ENCODE measurements at regions not wholly inside any gene's neighbourhood (a gene's known extent, or its start where the extent isn't known, plus 50 kb on each side); places are given as distances from the start of the nearest gene placed in this dataset.

- WGBS, 2 donors (ENCODE audit: low coverage in 1 of 2) = 74 to 87% methylated on average over 4 of the region's 4 CpGs
- H3K36me3 ChIP-seq = no peaks in the 10 kb centered on the region
- ATAC-seq = no peak
- H3K27ac ChIP-seq = no peak overlapping the region
- TF ChIP-seq CTCF (IDR thresholded peaks at IDR 0.05) = no peak
- TF ChIP-seq POLR2AphosphoS5 (IDR thresholded peaks at IDR 0.05) = no peak
- no peak for TF ChIP-seq EP300 (IDR thresholded peaks at IDR 0.05)
- TF ChIP-seq POLR2A (IDR thresholded peaks at IDR 0.05) = no peak
- H3K9me3 ChIP-seq = no peaks in the 10 kb centered on the region
- no peaks in the 10 kb centered on the region for H3K4me1 ChIP-seq
- no peak overlapping the region for H3K4me3 ChIP-seq
- no peaks in the 10 kb centered on the region for H3K27me3 ChIP-seq
Observed at GRCh38 chr12:41772478-41772877, 372.2 kb downstream of the GXYLT1 start.

- no peak for ATAC-seq
- TF ChIP-seq CTCF (IDR thresholded peaks at IDR 0.05) (no peak), POLR2A (IDR thresholded peaks at IDR 0.05) (no peak), EP300 (IDR thresholded peaks at IDR 0.05) (no peak), POLR2AphosphoS5 (IDR thresholded peaks at IDR 0.05) (no peak)
- 40 to 63% methylated on average over 1 of the region's 1 CpG for WGBS, 2 donors (ENCODE audit: low coverage in 1 of 2)
- Histone ChIP-seq H3K9me3 (no peaks in the 10 kb centered on the region), H3K36me3 (no peaks in the 10 kb centered on the region), H3K4me1 (no peaks in the 10 kb centered on the region), H3K27ac (no peak overlapping the region), H3K4me3 (no peak overlapping the region), H3K27me3 (no peaks in the 10 kb centered on the region)
Observed at GRCh38 chr12:41769810-41770209, 374.9 kb downstream of the GXYLT1 start.

GRCh38 chr12:41768456-41768855 lies 376.2 kb downstream of the GXYLT1 start:
- TF ChIP-seq POLR2A (IDR thresholded peaks at IDR 0.05) = no peak
- no peak overlapping the region for H3K4me3 ChIP-seq
- H3K9me3 ChIP-seq = no peaks in the 10 kb centered on the region
- no peak overlapping the region for H3K27ac ChIP-seq
- no peaks in the 10 kb centered on the region for H3K36me3 ChIP-seq
- ATAC-seq = no peak
- 87 to 88% methylated on average over 3 to 7 of the region's 7 CpGs for WGBS, 2 donors (ENCODE audit: low coverage in 1 of 2)
- no peaks in the 10 kb centered on the region for H3K27me3 ChIP-seq
- no peaks in the 10 kb centered on the region for H3K4me1 ChIP-seq

GRCh38 chr12:41762691-41763090 lies 382.0 kb downstream of the GXYLT1 start:
- 71 to 100% methylated on average over 1 to 2 of the region's 3 CpGs for WGBS, 2 donors (ENCODE audit: low coverage in 1 of 2)
- no peaks in the 10 kb centered on the region for H3K36me3 ChIP-seq
- no peaks in the 10 kb centered on the region for H3K4me1 ChIP-seq
- no peaks in the 10 kb centered on the region for H3K27me3 ChIP-seq
- ATAC-seq = no peak
- H3K9me3 ChIP-seq = no peaks in the 10 kb centered on the region
- H3K27ac ChIP-seq = no peak overlapping the region
- no peak overlapping the region for H3K4me3 ChIP-seq
- no peak for TF ChIP-seq POLR2A (IDR thresholded peaks at IDR 0.05)
- no peak for TF ChIP-seq POLR2AphosphoS5 (IDR thresholded peaks at IDR 0.05)
- no peak for TF ChIP-seq EP300 (IDR thresholded peaks at IDR 0.05)
- TF ChIP-seq CTCF (IDR thresholded peaks at IDR 0.05) = no peak

GRCh38 chr12:41745593-41745992 lies 399.1 kb downstream of the GXYLT1 start:
- no peak for TF ChIP-seq CTCF (IDR thresholded peaks at IDR 0.05)
- TF ChIP-seq EP300 (IDR thresholded peaks at IDR 0.05) = no peak
- no peak for TF ChIP-seq POLR2AphosphoS5 (IDR thresholded peaks at IDR 0.05)
- no peak for TF ChIP-seq POLR2A (IDR thresholded peaks at IDR 0.05)

More at GRCh38 chr12:41745593-41745992, 399.1 kb downstream of the GXYLT1 start:
- Histone ChIP-seq H3K36me3 (no peaks in the 10 kb centered on the region), H3K9me3 (peaks cover 0 to 4% (median 0%) of the 10 kb centered on the region in 3 donors), H3K4me3 (no peak overlapping the region), H3K27me3 (no peaks in the 10 kb centered on the region), H3K27ac (no peak overlapping the region), H3K4me1 (no peaks in the 10 kb centered on the region)
- ATAC-seq = no peak
- WGBS, 2 donors (ENCODE audit: low coverage in 1 of 2) = 83 to 90% methylated on average over 1 to 2 of the region's 3 CpGs

Measured in gastroesophageal sphincter (tissue), 4 donors.